SJCRH30 (cell line): ENCODE measurements at regions not wholly inside any gene's neighbourhood (a gene's known extent, or its start where the extent isn't known, plus 50 kb on each side); places are given as distances from the start of the nearest gene placed in this dataset.

Experiments
- DNase-seq, 2 experiments: peaks; one replicate each; pipeline ENCODE4 v3.0.0-alpha.2; 2015 to 2020
- H3K27ac ChIP-seq: fragments of 250-450 bp; sonication (Bioruptor Pico); 2 replicates; pipeline ENCODE4 v1.5.1; 2020; ENCODE audit warnings: mild to moderate bottlenecking, moderate library complexity
- H3K27me3 ChIP-seq: fragments of 250-450 bp; sonication (Bioruptor Pico); 2 replicates; pipeline ENCODE4 v1.5.1; 2020; ENCODE audit warnings: mild to moderate bottlenecking, moderate library complexity
- H3K36me3 ChIP-seq: fragments of 250-450 bp; sonication (Bioruptor Pico); 2 replicates; pipeline ENCODE4 v1.5.1; 2020; ENCODE audit warnings: mild to moderate bottlenecking, moderate library complexity
- H3K4me1 ChIP-seq: fragments of 250-450 bp; sonication (Bioruptor Pico); 2 replicates; pipeline ENCODE4 v1.5.1; 2020; ENCODE audit warnings: mild to moderate bottlenecking, moderate library complexity
- H3K4me3 ChIP-seq: fragments of 250-450 bp; sonication (Bioruptor Pico); 2 replicates; pipeline ENCODE4 v1.5.1; 2020; ENCODE audit warnings: mild to moderate bottlenecking, moderate library complexity
- H3K9me3 ChIP-seq: fragments of 250-450 bp; sonication (Bioruptor Pico); replicated peaks from 2 replicates; pipeline ENCODE4 v1.5.1; 2020; ENCODE audit warnings: mild to moderate bottlenecking, moderate library complexity

GRCh38 chr3:187567661-187568121 lies 102.5 kb downstream of the SST start:
- H3K4me3 ChIP-seq = no peak overlapping the region
- no peaks in the 10 kb centered on the region for H3K4me1 ChIP-seq
- no peak overlapping the region for H3K27ac ChIP-seq
- H3K27me3 ChIP-seq = no peaks in the 10 kb centered on the region
- DNase-seq = no peak
- H3K36me3 ChIP-seq = no peaks in the 10 kb centered on the region
- no peaks in the 10 kb centered on the region for H3K9me3 ChIP-seq

GRCh38 chr3:187567021-187567420 lies 103.2 kb downstream of the SST start:
- Histone ChIP-seq H3K27ac (no peak overlapping the region), H3K36me3 (no peaks in the 10 kb centered on the region), H3K9me3 (no peaks in the 10 kb centered on the region), H3K4me3 (no peak overlapping the region), H3K4me1 (no peaks in the 10 kb centered on the region), H3K27me3 (no peaks in the 10 kb centered on the region)
- no peak for DNase-seq

- no peaks in the 10 kb centered on the region for H3K36me3 ChIP-seq
- H3K9me3 ChIP-seq = no peaks in the 10 kb centered on the region
- no peak overlapping the region for H3K4me3 ChIP-seq
- H3K4me1 ChIP-seq = no peaks in the 10 kb centered on the region
- no peak for DNase-seq
- H3K27ac ChIP-seq = no peak overlapping the region
- H3K27me3 ChIP-seq = no peaks in the 10 kb centered on the region
Measured at GRCh38 chr3:187565701-187566100, 104.5 kb downstream of the SST start.

DNA sequence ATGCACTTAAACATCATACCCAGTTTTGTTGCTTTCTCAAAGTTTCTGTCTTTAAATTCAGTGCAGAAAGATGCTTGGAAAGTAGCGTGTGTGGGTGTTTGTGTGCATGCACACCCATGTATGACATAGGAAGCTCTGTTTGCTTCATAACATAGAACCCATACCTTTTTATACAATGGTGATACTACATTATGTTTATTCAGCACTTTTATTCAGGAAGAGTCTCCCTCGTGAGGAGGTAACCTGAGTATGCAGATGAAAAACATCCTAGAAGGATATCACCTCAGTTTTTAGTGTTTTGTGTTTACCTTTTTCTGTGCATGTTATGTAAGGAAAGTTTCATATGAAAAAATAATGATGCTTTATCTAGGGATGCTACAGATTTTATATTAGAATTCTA lies 111.2 kb downstream of the SST start:
- Histone ChIP-seq H3K27ac (no peak overlapping the region), H3K4me3 (no peak overlapping the region), H3K9me3 (no peaks in the 10 kb centered on the region), H3K36me3 (no peaks in the 10 kb centered on the region), H3K4me1 (no peaks in the 10 kb centered on the region), H3K27me3 (no peaks in the 10 kb centered on the region)
- DNase-seq = no peak

- Histone ChIP-seq H3K27me3 (no peaks in the 10 kb centered on the region), H3K4me3 (no peak overlapping the region), H3K36me3 (no peaks in the 10 kb centered on the region), H3K4me1 (no peaks in the 10 kb centered on the region), H3K9me3 (no peaks in the 10 kb centered on the region), H3K27ac (no peak overlapping the region)
- DNase-seq = no peak
Measured at GRCh38 chr3:187551416-187551815, 118.8 kb downstream of the SST start.

- H3K4me1 ChIP-seq = no peaks in the 10 kb centered on the region
- no peak for DNase-seq
- H3K36me3 ChIP-seq = no peaks in the 10 kb centered on the region
- H3K4me3 ChIP-seq = no peak overlapping the region
- no peaks in the 10 kb centered on the region for H3K9me3 ChIP-seq
- H3K27me3 ChIP-seq = no peaks in the 10 kb centered on the region
- H3K27ac ChIP-seq = no peak overlapping the region
Measured at GRCh38 chr3:187550446-187550845, 119.7 kb downstream of the SST start.

GRCh38 chr3:187545366-187545765 lies 124.8 kb downstream of the SST start:
- H3K4me1 ChIP-seq = no peaks in the 10 kb centered on the region
- no peaks in the 10 kb centered on the region for H3K27me3 ChIP-seq
- DNase-seq = no peak
- no peak overlapping the region for H3K27ac ChIP-seq
- H3K4me3 ChIP-seq = no peak overlapping the region
- no peaks in the 10 kb centered on the region for H3K9me3 ChIP-seq
- no peaks in the 10 kb centered on the region for H3K36me3 ChIP-seq

GRCh38 chr3:187544326-187544725 lies 125.9 kb downstream of the SST start:
- no peaks in the 10 kb centered on the region for H3K36me3 ChIP-seq
- no peak overlapping the region for H3K27ac ChIP-seq
- H3K4me1 ChIP-seq = no peaks in the 10 kb centered on the region
- DNase-seq = no peak
- no peak overlapping the region for H3K4me3 ChIP-seq
- no peaks in the 10 kb centered on the region for H3K9me3 ChIP-seq
- no peaks in the 10 kb centered on the region for H3K27me3 ChIP-seq

- Histone ChIP-seq H3K36me3 (no peaks in the 10 kb centered on the region), H3K4me3 (no peak overlapping the region), H3K27me3 (no peaks in the 10 kb centered on the region), H3K9me3 (no peaks in the 10 kb centered on the region), H3K4me1 (no peaks in the 10 kb centered on the region), H3K27ac (no peak overlapping the region)
- DNase-seq = no peak
Measured at GRCh38 chr3:187540847-187541246, 129.3 kb downstream of the SST start.

GRCh38 chr3:187536185-187536584 lies 134.0 kb downstream of the SST start:
- Histone ChIP-seq H3K27ac (no peak overlapping the region), H3K27me3 (no peaks in the 10 kb centered on the region), H3K9me3 (no peaks in the 10 kb centered on the region), H3K4me3 (no peak overlapping the region), H3K4me1 (no peaks in the 10 kb centered on the region), H3K36me3 (no peaks in the 10 kb centered on the region)
- DNase-seq = no peak

DNA sequence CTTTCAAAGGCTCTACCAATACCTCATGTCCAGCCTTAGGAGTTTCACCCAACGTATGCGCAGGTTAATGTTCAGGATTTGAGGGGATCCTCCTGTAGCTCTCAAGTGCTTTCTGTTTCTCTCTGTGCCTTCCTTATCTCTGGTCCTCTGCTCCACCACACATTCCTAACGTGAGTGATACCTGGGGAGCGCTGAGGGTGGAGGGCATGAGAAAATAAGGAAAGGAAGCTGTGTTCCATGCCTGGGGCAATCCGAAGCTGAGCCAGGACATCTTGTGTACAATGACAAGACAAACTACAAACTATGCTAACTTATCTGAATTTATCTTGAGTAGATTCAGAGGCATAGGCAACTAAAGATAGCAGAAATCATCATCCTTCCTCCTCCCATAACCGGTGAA lies 136.4 kb downstream of the SST start:
- Histone ChIP-seq H3K27me3 (no peaks in the 10 kb centered on the region), H3K9me3 (no peaks in the 10 kb centered on the region), H3K4me3 (no peak overlapping the region), H3K27ac (no peak overlapping the region), H3K36me3 (no peaks in the 10 kb centered on the region), H3K4me1 (no peaks in the 10 kb centered on the region)
- DNase-seq = no peak

DNA sequence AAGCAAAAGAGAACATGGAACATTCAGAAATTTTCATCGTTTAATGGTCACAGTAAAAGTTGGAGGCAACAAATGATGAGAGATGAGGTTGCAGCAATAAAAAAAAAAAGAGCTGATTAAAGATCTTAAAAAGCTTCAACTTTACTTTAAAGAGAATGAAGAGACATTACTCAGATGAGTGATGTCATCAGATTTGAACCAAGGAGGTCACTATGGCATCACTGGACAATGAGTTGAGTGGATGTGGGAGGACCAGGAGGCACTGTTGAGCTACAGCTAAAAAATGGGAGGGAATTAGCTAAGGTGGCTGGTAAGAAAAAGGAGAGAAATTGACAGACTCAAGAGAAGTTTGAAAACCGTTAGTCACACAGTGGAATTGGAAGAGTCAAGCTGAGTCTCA lies 138.4 kb downstream of the SST start:
- DNase-seq = no peak
- H3K9me3 ChIP-seq = no peaks in the 10 kb centered on the region
- H3K4me1 ChIP-seq = no peaks in the 10 kb centered on the region
- no peak overlapping the region for H3K27ac ChIP-seq
- no peaks in the 10 kb centered on the region for H3K36me3 ChIP-seq
- no peak overlapping the region for H3K4me3 ChIP-seq
- H3K27me3 ChIP-seq = no peaks in the 10 kb centered on the region

- no peaks in the 10 kb centered on the region for H3K36me3 ChIP-seq
- H3K4me3 ChIP-seq = no peak overlapping the region
- no peaks in the 10 kb centered on the region for H3K9me3 ChIP-seq
- no peak overlapping the region for H3K27ac ChIP-seq
- DNase-seq = no peak
- H3K27me3 ChIP-seq = no peaks in the 10 kb centered on the region
- H3K4me1 ChIP-seq = no peaks in the 10 kb centered on the region
Measured at GRCh38 chr3:187522890-187523289, 147.3 kb downstream of the SST start.

GRCh38 chr3:187522293-187522692 lies 147.9 kb downstream of the SST start:
- Histone ChIP-seq H3K36me3 (no peaks in the 10 kb centered on the region), H3K27me3 (no peaks in the 10 kb centered on the region), H3K9me3 (no peaks in the 10 kb centered on the region), H3K27ac (no peak overlapping the region), H3K4me3 (no peak overlapping the region), H3K4me1 (no peaks in the 10 kb centered on the region)
- DNase-seq = no peak

DNA sequence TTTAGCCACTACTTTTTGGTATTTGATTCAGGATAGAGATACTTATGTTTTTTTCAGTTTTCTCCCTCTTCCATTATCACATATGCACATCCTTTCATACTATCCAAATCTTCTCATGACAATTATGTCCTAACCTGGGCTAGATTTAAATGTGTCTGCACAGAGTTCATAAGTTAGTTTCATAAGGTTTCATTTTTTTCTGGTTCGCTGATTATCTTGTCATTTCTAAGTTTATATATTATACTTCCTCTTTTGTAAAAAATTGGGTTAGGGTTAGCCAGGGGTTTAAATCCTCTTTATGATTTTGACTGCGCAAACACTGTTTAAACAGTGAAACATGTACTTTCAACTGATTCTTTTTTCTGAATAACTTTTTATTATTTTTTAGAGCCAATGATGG lies 148.6 kb downstream of the SST start:
- Histone ChIP-seq H3K4me3 (no peak overlapping the region), H3K9me3 (no peaks in the 10 kb centered on the region), H3K4me1 (no peaks in the 10 kb centered on the region), H3K27ac (no peak overlapping the region), H3K27me3 (no peaks in the 10 kb centered on the region), H3K36me3 (no peaks in the 10 kb centered on the region)
- DNase-seq = no peak

DNA sequence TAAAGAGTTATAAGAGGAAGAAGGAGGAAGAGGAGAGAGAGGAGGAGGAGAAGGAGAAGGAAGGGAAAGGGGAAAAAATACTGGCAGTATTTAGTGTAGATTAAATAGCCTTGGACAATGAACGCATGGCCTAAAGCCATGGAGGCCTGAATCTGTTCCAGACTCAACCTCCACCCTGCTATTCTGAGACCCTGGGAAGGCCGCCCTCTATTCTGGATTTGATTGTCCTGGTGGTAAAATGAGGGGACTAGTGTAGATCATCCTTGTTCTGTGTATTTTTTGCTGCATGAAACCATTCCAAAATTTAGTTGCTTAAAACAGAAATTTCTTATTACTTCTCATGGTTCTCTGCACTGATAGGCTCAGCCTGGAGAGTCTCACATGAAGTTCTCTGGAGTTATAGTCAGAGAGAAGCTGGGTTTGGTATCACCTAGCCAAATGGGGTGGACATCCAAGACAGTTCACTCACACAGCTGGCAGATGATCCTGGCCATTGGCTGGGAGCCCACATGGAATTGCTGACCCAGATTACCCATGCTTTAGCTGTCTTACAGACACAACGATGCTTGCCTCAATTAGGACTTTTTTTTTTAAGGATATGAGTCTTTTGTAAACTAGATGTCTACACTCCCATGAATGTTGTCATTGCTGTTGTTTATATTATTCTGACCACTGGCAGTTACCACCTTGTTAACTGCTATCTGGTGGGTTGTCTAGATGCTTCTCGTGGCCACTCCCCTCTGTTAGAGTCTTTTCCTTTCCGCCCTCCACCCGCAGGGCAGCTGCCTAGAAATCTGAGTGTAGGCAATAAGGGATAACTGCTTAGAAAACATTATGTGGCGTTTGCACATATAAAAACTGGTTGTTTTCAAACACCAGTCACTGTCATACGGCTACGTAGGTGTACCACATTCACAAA lies 149.9 kb downstream of the SST start:
- no peaks in the 10 kb centered on the region for H3K36me3 ChIP-seq
- no peak overlapping the region for H3K4me3 ChIP-seq
- H3K4me1 ChIP-seq = no peaks in the 10 kb centered on the region
- H3K27me3 ChIP-seq = no peaks in the 10 kb centered on the region
- DNase-seq = no peak
- no peaks in the 10 kb centered on the region for H3K9me3 ChIP-seq
- no peak overlapping the region for H3K27ac ChIP-seq
